GM12875 (cell line): ENCODE measurements at regions not wholly inside any gene's neighbourhood (a gene's known extent, or its start where the extent isn't known, plus 50 kb on each side); places are given as distances from the start of the nearest gene placed in this dataset.

Source experiments
- H3K4me3 ChIP-seq: one replicate; pipeline ENCODE4 v1.5.1; 2011; ENCODE audit warnings: low read depth, low read length, control low read depth
- CTCF ChIP-seq: IDR thresholded peaks from 2 replicates; pipeline ENCODE4 v1.5.1; 2011; ENCODE audit warnings: low read depth, mild to moderate bottlenecking, control low read depth, inconsistent platforms, low read length, moderate library complexity, borderline replicate concordance; ENCODE audit not compliant: insufficient read depth

GRCh38 chr6:14664112-14664601 lies 546.6 kb downstream of the CD83 start:
- H3K4me3 ChIP-seq, result no peak overlapping the region
- no peak for TF ChIP-seq CTCF

DNA sequence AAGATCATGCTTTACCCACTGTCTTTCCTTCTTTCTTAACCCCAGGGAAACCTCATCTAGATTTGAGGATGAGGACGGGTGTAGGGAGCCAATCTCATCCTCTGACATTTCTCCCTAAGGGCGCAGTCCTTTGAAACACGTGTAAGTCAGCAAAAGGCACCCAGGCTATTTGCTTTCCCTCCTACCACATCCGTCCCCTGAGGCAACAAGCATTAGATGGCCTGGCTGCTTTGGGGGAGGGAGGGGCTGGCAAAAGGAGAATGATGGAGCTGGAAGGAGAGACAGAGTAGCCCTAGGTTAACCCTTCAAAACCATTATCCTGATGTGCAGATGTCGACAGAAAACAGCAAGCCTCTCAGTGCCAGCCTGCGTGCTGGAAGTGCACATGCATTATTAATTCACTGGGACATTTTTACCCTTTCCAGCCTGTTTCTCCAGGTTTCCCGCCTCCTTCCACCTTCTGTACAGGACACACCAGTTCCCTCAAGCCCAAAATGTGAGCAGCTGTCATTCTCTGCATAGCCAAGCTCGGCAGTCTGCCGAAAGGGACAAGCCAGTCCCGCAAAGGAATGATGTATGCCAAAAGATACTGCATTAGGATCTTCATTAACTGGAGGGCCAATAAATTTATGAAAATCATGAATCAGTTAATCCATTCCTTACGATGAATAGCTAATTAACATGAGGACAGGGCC lies 547.2 kb downstream of the CD83 start:
- no peak for TF ChIP-seq CTCF
- no peak overlapping the region for H3K4me3 ChIP-seq

DNA sequence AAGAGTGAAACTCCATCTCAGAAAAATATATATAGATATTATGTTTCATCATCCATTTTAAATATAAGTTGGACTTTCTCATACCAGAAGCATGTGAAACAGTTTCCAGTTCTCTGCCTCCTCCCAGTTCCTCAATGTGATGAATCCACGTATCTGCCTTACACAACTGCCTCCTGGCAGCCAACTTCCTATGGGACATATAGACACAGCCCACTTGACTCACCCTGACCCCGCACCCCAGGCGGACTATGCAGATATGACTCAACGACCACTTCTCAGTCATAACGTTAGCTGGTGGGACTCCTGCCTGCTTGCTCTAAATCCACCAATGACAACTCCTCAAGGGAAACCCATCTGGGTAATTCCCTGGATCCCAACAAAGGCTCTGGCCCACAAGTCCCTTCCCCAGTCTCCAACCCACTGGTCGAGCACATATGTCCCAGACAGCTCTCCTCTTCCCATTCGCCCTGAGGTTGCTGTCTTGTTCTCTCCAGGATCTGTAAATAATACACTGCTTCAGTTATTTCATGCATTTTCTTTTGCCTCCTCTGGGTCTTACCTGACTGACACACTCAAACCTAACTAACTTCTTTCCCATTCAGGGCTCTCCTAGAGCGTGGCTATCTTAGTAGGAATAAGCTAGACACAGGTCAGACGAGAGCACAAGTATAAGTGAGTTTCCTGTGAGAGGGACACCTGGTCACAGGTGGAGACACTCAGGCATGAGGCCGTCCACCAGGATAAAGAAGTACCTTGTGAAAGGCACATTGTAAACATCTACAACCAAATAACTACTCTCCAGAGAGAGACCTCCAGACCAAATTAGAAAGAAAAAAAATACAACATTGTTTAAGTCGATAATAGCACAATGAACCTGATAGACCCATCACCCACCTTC lies 548.5 kb downstream of the CD83 start:
- no peak overlapping the region for H3K4me3 ChIP-seq
- no peak for TF ChIP-seq CTCF

DNA sequence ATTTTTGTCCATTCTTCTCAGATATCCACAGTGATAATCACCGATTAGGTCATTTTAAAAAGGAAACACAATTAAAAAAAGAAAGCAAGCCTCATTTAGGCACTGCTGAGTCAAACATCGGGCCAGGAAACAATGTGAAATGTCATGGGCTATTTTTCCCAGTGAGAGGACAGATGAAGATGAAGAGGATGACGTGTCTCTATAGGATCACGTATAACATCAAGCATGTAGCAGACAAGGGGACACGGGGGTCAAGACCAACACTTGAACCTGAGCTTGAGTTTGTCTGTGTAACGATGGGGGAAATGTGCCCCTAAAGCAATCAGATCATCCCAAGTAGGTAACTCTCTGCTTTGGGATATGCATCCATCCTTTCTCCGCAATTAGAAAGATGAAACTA lies 553.2 kb downstream of the CD83 start:
- H3K4me3 ChIP-seq, result no peak overlapping the region
- TF ChIP-seq CTCF, result no peak

DNA sequence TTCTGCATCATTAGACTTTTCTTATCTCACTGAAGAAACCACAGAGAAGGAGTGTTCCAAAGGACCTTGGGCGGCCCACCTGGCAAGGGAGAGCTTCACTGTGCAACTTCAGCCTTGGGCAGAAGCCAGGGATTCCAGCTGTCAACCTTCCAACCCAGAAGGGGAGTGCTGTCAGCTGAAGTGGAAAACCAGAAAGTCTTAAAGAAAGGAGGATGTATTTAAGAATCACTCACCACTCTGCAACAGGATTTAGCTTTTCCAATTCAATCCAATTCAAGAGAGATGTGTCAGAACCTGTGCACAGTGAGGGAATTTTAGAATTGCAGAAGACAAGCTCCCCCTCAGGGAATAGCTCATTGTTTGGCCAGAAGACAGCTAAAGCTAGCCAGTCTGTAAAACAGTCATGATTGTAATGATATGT lies 553.7 kb downstream of the CD83 start:
- TF ChIP-seq CTCF, result no peak
- no peak overlapping the region for H3K4me3 ChIP-seq

DNA sequence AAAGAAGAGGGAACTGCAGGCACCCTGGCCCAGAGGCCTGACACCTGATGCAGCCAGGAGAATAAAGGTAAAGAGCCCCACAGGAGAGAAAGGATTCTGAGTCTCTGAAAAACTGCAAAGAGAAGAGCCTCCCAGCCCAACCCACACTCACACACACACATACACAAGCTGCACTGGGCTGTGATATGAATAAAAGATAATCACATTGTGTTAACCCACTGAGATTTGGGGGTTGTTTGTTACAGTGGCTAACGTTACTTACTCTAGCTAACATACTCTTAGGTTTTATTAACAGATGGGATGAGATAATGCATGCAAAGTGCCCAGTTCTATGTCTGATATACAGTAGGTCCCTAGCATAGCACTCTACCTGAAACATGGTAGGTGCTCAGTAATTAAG lies 554.4 kb downstream of the CD83 start:
- H3K4me3 ChIP-seq, result no peak overlapping the region
- no peak for TF ChIP-seq CTCF
